ENCODE measurements at regions not wholly inside any gene's neighbourhood (a gene's known extent, or its start where the extent isn't known, plus 50 kb on each side); places are given as distances from the start of the nearest gene placed in this dataset.
"Not testable (repeated sequence)": the region's sequence is repeated elsewhere in the genome, so short reads cannot be mapped to it uniquely, and the experiment has no call there.

GRCh38 chr1:194821091-194821490, 1634.7 kb upstream of the B3GALT2 start:
- no peak for DNase-seq (ENCODE audit: low read depth in 2 of 2)

GRCh38 chr1:194818674-194819073, 1632.3 kb upstream of the B3GALT2 start:
- DNase-seq (ENCODE audit: low read depth in 2 of 2), result no peak

GRCh38 chr1:194816859-194817258, 1630.4 kb upstream of the B3GALT2 start:
- DNase-seq (ENCODE audit: low read depth in 2 of 2), result no peak

GRCh38 chr1:194813096-194813495, 1626.7 kb upstream of the B3GALT2 start:
- DNase-seq (ENCODE audit: low read depth in 2 of 2), result no peak

- no peak for DNase-seq (ENCODE audit: low read depth in 2 of 2)
These were observed 1623.3 kb upstream of the B3GALT2 start for GRCh38 chr1:194809665-194810064.

GRCh38 chr1:194809215-194809614, 1622.8 kb upstream of the B3GALT2 start:
- DNase-seq (ENCODE audit: low read depth in 2 of 2), result no peak

- no peak for DNase-seq (ENCODE audit: low read depth in 2 of 2)
These were observed 1621.3 kb upstream of the B3GALT2 start for GRCh38 chr1:194807530-194808220.

GRCh38 chr1:194802572-194802971, 1616.2 kb upstream of the B3GALT2 start:
- no peak for DNase-seq (ENCODE audit: low read depth in 2 of 2)

- no peak for DNase-seq (ENCODE audit: low read depth in 2 of 2)
These were observed 1609.6 kb upstream of the B3GALT2 start for GRCh38 chr1:194795917-194796593.

GRCh38 chr1:194787001-194787400, 1600.6 kb upstream of the B3GALT2 start:
- no peak for DNase-seq (ENCODE audit: low read depth in 2 of 2)

- no peak for DNase-seq (ENCODE audit: low read depth in 2 of 2)
These were observed 1599.6 kb upstream of the B3GALT2 start for GRCh38 chr1:194786027-194786426.

GRCh38 chr1:194776657-194777056, 1590.2 kb upstream of the B3GALT2 start:
- DNase-seq (ENCODE audit: low read depth in 2 of 2), result no peak

GRCh38 chr1:194774535-194774934, 1588.1 kb upstream of the B3GALT2 start:
- no peak for DNase-seq (ENCODE audit: low read depth in 2 of 2)

GRCh38 chr1:194755241-194755994, 1569.0 kb upstream of the B3GALT2 start:
- DNase-seq (ENCODE audit: low read depth in 2 of 2), result no peak

GRCh38 chr1:194738843-194739242, 1552.4 kb upstream of the B3GALT2 start:
- not testable (repeated sequence) for DNase-seq (ENCODE audit: low read depth in 2 of 2)

GRCh38 chr1:194734970-194735369, 1548.6 kb upstream of the B3GALT2 start:
- no peak for DNase-seq (ENCODE audit: low read depth in 2 of 2)

- no peak for DNase-seq (ENCODE audit: low read depth in 2 of 2)
These were observed 1544.6 kb upstream of the B3GALT2 start for GRCh38 chr1:194731025-194731424.

- DNase-seq (ENCODE audit: low read depth in 2 of 2), result no peak
These were observed 1543.9 kb upstream of the B3GALT2 start for GRCh38 chr1:194730304-194730703.

- DNase-seq (ENCODE audit: low read depth in 2 of 2), result no peak
These were observed 1536.7 kb upstream of the B3GALT2 start for GRCh38 chr1:194723067-194723466.

- DNase-seq (ENCODE audit: low read depth in 2 of 2), result no peak
These were observed 1531.5 kb upstream of the B3GALT2 start for GRCh38 chr1:194717941-194718340.

- DNase-seq (ENCODE audit: low read depth in 2 of 2), result no peak
These were observed 1530.9 kb upstream of the B3GALT2 start for GRCh38 chr1:194717334-194717733.

GRCh38 chr1:194710671-194711070, 1524.3 kb upstream of the B3GALT2 start:
- DNase-seq (ENCODE audit: low read depth in 2 of 2), result no peak

GRCh38 chr1:194709439-194709838, 1523.0 kb upstream of the B3GALT2 start:
- DNase-seq (ENCODE audit: low read depth in 2 of 2), result no peak

All from stimulated activated CD4-positive, alpha-beta T cell treated with anti-CD3 and anti-CD28 coated beads, Interleukin-15, amount 100 ng/mL, for 48 hours (primary cell).